DMS153 treated with DMSO at 0.1 percent for 48 hours (cell line): ENCODE measurements at regions not wholly inside any gene's neighbourhood (a gene's known extent, or its start where the extent isn't known, plus 50 kb on each side); places are given as distances from the start of the nearest gene placed in this dataset.

ENCODE experiments used
- DNase-seq: peaks from one replicate; lab custom pipeline; 2025; ENCODE audit not compliant: unreplicated experiment; lab: John Stamatoyannopoulos, UW

DNA sequence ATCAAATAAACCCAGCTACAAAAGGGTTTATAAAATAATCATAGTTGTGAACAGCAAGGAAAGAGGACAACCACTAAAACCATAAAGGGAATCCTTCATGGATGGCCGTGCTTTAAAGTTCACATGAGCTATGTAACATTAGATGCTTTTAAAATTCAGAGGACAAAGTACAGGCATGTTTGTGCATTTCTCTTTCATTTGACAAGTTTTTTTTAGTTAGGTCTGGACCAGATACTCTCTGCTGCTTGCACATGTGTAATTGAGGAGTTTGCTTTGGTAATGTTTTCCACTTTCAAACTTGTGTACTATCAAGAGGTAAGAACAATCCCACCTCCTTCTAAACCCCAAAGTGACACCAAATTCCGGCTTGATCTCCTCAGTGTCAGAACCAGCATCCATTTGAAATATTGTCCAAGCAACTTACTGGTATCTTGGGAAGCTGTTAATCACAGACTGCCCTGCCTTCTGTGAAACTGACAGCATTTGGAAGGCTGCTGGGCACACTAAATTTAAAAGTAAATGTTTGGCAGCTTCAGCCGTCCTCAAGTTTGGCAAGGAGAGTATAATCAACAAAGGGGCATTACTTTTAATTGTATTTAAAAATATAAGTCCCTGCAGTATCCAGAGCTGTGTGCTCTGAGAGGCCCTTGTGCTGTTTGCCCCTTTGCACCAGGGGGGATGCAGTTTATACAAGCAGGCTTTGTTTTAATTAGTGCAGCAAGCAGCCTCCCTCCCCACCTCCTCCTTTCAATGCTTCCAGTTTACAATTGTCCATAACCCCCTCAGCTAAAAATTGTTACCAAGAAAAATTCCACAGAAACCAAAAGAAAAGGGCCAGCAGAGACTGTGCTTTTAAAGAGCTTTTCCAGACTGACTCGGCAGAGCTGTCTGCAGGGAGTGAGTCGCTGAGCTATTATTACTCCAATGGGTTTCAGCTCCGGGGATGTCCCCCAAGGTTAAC lies 328.3 kb upstream of the MPDZ start:
- no peak for DNase-seq

DNA sequence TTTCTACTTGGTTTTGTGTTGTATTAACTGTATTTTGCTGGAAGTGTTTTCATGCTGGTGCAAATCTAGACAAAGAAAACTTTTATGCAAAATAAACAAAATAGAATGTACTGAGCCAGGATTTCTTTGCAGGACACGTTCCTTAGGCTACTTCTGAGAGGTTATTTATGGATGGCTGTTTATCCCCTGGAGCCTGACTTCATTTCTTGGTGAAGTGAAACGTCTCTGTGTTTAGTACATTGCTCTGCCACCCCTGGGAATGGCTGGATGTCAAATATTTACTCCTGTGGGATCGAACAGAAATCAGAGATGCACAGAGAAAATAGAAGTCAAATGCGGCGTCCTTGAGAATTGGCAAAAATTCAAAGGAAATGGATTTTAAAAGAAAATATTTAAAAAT lies 327.1 kb upstream of the MPDZ start:
- DNase-seq, result no peak

DNA sequence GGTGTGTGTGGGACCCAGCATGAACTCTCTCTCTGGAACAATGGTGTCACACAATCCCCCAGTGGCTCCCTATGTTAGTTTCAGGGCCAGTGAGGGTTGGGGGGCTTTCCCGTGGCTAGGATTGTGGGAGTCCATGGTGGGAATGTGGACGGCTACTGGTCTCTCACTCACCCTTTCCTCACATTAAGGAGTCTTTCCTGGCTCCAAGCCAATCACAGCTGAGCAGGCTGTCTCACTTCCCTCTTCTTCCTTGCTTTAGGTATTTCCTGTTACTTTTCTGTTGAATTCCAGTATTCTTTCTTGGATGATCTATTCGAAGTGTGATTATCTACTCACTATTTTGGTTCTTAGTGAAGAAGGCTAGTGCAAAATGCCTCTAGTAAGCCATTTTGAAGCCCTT lies 324.4 kb upstream of the MPDZ start:
- DNase-seq, result no peak

GRCh38 chr9:13598738-13599137 lies 319.2 kb upstream of the MPDZ start:
- DNase-seq, result no peak

GRCh38 chr9:13597427-13597826 lies 317.9 kb upstream of the MPDZ start:
- DNase-seq, result no peak

DNA sequence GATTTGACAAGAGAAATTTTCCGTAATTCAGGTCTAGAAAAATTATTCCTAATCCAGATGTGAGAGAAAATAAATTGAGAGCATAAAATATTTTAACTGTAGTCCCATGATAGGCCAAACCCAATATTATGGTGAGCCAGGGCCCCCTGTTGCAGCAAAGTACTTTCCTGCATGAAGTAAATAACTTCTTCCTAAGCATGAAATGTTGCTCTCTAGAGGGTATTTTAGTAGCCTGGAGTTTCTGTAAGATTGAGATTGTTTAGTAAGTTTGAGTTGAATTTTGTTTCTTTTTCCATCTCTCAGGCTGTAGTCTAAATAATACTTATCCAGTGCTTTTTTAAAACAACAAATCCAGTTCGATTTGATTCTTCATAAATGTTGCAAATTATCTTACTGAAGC lies 317.5 kb upstream of the MPDZ start:
- DNase-seq, result no peak

- no peak for DNase-seq
Measured at GRCh38 chr9:13596383-13596970, 317.0 kb upstream of the MPDZ start.

DNA sequence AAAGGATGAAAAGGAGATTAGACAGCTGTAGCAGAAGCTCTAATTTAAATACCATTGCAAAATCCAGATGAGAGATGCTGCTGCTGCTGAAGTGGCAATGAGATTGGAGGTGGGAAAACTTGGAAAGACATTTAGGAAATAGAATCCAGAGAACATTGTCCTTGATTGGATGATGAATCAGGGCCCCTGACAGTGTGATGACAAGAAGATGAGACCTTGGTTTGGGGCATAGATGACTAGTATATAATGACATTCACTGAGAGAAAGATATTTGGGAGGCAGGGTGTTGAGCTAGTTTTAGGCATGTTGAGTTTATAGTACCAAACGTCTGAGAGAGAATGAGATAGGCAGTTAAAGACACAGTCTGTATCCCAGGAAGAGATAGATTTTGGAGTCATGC lies 311.5 kb upstream of the MPDZ start:
- no peak for DNase-seq

- no peak for DNase-seq
Measured at GRCh38 chr9:13589034-13589737, 309.7 kb upstream of the MPDZ start.

DNA sequence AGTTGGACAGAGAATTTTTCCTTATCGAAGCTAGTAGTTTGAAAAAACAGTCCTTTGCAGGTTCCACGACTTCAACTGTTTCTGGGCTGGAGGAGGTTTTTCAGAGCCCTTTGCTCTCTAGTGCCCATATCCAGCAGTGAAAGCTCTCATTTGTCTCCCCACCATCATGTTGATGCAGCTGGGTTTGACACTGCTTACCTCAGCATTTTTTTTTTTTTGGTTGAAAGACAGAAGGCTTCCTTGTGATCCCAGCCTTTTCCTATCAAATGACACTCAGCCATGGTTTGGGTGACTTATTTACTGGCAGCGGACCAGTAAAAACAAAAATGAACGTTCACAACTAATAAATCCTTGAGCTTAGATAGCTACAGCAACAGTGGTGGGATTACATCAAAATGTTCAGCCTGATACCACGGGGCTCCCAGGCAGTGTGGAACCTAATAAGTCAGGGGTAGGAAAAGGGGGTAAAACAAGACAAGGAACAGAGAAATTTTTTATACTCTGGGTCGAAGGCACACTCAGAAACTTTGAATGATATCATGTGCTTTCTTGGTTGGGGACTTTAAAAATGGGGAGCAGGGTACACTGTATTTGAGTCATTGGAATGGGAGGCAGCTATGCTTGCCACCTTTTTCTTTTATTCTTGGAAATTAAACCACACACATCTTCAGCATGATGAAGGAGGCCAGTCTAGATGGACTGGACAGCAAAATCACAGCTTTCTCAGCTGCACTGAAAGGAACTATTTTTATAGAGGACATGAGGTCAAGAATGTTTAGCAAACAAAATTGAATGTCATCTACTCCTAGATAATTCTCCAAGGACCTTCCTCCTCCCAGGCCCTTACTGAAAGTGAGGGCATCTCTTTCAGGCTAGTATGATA lies 308.9 kb upstream of the MPDZ start:
- no peak for DNase-seq

- no peak for DNase-seq
Measured at GRCh38 chr9:13587571-13587970, 308.1 kb upstream of the MPDZ start.

GRCh38 chr9:13586587-13587374 lies 307.3 kb upstream of the MPDZ start:
- DNase-seq, result no peak

DNA sequence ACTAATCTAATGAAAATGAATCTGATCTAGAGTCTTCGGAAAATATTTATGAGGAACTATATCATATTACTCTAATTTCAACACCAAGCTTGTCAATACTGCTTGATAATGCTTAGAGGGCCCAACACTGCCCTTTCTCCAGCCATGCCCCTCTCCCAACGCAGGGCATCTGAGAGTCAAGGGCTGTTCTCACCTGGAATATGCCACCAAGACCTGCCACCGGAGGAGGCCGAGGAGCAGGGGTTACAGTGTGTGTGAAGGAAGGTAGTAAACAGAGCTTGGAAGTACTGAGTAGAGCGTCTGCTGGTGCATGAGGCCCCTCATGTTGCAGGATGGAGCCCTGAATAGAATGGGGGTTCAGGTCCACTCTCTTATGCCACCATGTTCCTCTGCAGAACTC lies 301.3 kb upstream of the MPDZ start:
- no peak for DNase-seq

DNA sequence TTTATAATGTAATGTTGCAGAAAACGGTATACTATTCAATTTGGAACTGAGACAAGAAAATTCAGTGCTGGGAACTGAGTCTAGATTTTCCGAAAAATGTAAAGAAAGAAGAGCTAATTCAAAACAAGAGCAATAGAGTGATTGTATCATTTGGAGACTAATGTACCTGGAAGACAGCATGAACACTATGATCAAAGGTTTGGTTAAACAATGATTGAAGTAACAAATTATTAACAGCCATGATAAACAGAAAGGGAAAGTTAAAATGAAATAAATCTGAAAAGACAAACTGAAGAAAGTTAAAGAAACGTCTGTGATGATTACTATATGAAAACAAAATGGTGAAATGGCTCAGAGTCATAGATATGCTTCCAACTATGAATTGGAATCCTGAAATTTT lies 300.6 kb upstream of the MPDZ start:
- no peak for DNase-seq

GRCh38 chr9:13576101-13576500 lies 296.6 kb upstream of the MPDZ start:
- no peak for DNase-seq

DNA sequence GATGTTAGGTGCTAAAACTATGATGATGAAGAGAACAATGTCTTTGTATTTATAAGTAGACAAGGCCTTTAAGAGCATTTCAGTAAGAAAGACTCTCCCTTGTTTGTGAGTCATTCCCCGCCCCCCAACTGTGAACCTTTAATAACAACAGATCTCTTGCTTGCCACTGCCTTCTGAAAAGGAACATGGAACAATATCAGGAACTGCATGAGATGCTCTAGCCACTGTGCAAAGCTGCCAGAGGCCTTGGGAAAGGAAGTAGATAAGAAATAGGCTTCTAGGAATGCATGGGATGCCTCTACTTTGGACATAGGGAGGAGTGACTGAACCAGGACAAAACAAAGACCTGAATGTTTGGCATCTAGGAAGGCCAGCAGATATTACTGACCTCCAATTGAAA lies 296.1 kb upstream of the MPDZ start:
- no peak for DNase-seq

- no peak for DNase-seq
Measured at GRCh38 chr9:13570068-13570974, 290.8 kb upstream of the MPDZ start.

DNA sequence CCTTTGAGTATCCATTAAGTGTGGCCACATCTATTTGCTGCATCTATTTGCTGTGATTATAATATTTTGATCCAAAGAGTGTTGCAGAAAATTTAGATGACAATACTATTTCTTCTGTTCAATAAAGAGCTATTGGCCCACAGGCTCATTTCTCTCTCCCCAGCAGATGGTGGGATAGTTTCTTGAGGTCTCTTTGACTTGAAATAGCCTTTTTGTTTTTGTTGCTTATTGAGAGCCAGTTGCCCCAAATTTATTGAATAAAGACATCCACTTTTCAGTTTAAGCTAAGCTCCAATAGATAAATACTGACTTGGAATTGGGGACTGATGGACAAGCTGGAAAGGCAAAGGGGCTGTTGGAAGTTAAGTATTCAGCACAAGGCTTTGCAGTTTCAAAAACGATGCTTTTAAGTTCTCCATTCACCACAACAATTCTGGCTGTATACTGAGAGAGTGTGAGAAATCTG lies 290.1 kb upstream of the MPDZ start:
- DNase-seq, result no peak
